ENCODE measurements at regions not wholly inside any gene's neighbourhood (a gene's known extent, or its start where the extent isn't known, plus 50 kb on each side); places are given as distances from the start of the nearest gene placed in this dataset.

- DNase-seq (ENCODE audit: low spot score), result no peak
Observed at GRCh38 chr18:73920033-73920432, 227.6 kb downstream of the FBXO15 start.

GRCh38 chr18:73918816-73919215 lies 228.8 kb downstream of the FBXO15 start:
- no peak for DNase-seq (ENCODE audit: low spot score)

GRCh38 chr18:73917046-73917445 lies 230.6 kb downstream of the FBXO15 start:
- no peak for DNase-seq (ENCODE audit: low spot score)

DNA sequence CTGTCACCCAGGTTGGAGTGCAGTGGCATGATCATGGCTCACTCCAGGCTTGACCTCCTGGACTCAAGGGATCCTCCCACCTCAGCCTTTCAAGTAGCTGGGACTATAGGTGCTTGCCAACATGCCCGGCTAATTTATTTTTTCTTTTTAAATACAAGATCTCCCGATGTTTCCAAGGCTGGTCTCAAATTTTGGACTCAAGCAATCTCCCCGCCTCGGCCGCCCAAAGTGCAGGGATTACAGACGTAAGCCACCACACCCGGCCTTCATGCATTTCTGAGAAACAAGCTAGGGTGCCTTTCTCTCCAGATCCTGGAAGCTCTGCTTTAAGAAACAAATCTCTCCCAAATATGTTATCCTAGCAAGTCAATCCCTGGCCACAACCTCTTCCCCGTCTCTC lies 234.1 kb downstream of the FBXO15 start:
- DNase-seq (ENCODE audit: low spot score), result no peak

DNA sequence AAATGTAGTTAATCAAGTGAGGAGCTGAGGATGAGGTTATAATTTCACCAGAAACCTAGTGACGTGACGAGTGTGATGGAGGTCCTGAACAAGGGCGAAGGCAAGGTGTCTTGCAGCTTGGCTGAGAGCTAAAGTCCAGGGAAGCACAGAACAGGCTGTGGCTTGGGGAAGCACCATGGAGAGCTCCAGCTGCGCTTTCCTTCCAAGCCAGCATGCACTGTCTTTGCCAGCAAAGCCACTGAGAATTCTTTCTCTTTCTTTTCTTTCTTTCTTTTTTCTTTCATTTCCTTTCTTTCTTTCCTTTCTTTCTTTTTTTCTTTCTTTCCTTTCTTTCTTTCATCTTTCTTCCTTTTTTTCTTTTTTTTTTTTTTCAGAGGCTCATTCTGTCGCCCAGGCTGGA lies 239.3 kb downstream of the FBXO15 start:
- DNase-seq (ENCODE audit: low spot score), result no peak

- DNase-seq (ENCODE audit: low spot score), result no peak
Observed at GRCh38 chr18:73901566-73901965, 246.1 kb downstream of the FBXO15 start.

- no peak for DNase-seq (ENCODE audit: low spot score)
Observed at GRCh38 chr18:73901151-73901550, 246.5 kb downstream of the FBXO15 start.

DNA sequence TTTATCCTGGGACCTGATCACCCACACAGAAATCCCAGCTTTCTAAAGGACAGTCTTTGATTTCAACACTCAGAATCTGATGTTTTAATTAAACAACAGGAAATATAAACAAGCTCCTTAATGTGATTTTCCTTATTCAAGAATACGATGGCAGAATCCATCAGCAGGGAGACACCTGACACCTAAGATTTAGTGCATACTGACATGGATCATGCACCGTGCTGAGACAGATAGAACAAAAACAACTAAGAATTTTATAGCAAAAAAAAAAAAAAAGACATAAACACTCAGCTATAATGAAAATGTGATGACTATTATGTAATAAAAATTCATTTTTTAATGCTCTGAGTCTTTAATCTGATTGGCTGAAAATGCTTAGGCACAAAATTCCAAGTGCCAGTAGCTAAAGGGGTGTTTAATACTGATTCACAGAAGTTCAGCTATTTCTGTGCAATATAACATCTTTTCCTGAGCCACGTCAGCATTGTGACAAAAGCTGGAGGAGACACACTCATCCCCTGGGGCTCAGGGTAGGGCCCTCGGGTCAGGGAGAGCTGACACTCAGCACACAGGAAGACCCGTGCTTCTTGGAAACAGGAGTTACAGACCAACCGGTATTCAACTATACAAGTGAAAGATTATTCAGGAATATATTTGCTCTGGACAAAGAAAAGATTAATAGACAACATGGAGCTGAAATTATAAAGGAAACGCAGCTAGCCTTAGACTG lies 247.4 kb downstream of the FBXO15 start:
- DNase-seq (ENCODE audit: low spot score), result no peak

DNA sequence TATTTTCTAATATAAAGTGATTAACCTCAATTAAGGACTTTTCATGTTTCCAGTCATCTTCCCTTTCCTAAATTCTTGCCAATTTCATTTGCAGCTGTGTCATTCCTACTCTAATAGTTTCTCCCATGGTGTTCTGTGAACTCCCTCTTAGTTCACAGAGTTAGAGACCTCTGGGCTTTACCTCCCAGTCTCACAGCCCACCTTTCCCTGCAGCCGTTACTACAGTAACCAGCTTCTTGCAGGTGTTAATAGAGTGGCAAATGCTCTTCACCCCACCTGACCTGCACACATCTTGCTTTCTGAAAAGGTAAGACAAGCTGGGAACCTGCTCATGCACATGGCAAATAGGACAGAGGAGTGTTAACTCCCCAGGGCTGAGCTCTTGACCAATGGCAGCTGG lies 250.1 kb downstream of the FBXO15 start:
- DNase-seq (ENCODE audit: low spot score), result no peak

DNA sequence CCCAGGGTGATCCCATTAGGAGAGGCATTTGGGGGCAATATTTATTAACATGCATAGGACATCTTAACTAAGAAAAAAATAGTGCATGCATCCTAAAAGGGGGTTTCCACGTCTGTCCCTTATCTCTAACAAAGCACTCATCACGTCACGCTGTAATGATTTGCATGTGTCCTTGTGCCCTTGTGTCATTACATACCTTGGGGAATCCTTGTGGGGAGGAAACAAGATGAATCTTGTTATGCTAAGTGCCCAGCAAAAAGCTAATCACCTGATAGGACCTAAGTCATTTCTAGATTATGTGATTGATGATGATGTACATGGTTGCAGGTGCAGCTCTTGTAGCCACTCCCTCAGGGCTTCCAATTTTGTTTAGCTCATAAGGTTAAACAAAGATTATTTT lies 250.9 kb downstream of the FBXO15 start:
- DNase-seq (ENCODE audit: low spot score), result no peak

- no peak for DNase-seq (ENCODE audit: low spot score)
Observed at GRCh38 chr18:73895701-73896100, 251.9 kb downstream of the FBXO15 start.

DNA sequence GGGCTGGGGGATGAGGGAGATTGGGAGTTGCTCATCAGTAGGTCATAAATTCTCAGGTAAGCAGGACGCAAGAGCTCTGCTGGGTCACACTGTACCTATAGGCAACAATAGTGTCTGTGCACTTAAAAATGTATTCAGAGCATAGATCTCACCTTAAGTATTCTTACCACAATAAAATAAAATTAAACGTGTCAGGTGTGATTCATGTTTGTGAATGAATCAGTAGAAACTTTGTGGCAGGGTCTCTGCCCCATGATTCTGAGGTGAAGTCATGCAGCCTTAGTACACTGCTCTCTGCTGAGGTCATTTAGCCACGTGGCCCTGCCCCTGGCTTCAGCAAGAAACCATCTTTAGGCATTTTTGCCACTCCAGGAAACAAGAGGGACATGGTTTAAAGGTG lies 253.8 kb downstream of the FBXO15 start:
- DNase-seq (ENCODE audit: low spot score), result no peak

DNA sequence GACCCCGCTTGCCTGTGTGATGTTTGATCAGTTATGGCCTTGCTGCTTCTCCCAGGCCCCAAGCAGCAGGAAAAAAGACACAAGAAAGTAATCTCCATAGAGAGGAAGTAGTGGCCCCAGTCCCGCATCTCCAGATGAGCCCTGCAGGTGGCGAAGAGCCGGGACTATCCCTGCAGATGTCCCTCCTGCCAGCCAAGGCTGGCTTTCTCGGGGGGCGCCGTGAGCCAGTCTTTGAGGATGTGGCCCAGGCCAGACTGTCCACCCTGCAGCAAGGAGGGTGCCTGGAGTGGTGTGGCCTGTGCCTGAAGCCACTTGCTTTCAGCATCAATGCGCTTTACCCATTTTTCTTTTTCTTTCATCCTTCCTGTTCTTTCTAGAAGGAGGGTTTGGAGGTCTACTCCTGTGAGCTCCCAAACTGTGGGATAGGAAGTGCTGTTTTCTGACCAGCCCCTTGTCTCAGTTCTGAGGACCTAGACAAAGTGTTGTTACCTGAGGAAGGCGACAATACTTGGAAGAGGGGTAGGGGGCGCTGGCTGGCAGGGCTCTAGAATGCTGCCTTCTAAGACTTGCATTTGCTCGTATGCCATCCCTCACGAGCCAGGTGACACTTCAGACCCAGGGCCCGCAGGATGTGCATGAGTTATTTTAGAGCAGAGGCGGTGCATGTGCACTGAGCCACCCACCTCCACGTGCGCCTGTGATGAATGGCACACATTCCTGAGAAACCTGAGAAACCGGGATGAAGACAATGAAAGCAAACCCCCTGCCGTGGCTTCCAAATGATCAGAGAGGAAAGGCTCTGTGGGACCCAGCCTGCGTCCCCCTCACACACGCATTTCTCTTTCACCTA lies 255.8 kb downstream of the FBXO15 start:
- no peak for DNase-seq (ENCODE audit: low spot score)

DNA sequence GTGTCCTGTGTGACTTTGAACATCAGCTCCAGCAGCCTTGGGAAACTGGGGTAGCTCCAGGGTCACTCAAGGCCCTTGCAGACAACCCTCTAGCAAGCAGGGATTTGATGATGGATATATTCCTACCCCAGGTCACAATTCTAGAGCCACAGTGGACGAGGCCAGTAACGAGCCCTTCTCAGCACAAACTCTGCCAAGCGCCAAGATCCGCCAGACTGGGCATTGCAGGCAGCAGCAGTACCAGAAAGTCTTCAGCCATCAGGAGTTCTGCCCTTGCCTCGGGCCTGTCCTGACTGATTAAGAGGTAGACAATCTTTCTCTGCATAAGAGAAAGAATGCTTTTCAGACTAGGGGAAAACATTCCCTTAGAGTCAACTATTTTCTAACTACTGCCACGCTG lies 259.1 kb downstream of the FBXO15 start:
- DNase-seq (ENCODE audit: low spot score), result no peak

DNA sequence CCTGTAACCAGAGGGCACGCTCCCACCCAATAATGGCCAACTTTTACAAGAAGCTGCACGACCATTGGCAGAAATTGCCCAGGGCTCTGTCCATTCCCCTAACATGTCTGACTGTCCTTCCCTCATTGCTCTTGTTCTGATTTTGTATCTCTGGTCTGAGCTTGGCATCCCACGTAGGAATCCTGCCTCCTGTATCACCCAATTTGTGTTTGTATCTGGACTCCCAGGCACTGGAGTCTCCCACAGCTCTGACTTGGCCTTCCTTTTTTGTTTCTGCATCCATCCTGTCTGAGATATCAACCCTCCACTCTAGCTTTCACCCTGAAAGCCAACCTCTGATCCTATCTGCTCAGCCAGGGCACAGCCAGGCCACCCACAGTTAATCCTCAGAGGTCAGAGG lies 259.8 kb downstream of the FBXO15 start:
- DNase-seq (ENCODE audit: low spot score), result no peak

GRCh38 chr18:73884868-73885267 lies 262.8 kb downstream of the FBXO15 start:
- no peak for DNase-seq (ENCODE audit: low spot score)

- no peak for DNase-seq (ENCODE audit: low spot score)
Observed at GRCh38 chr18:73881396-73881917, 266.2 kb downstream of the FBXO15 start.

GRCh38 chr18:73880387-73880786 lies 267.2 kb downstream of the FBXO15 start:
- no peak for DNase-seq (ENCODE audit: low spot score)

GRCh38 chr18:73879766-73880165 lies 267.9 kb downstream of the FBXO15 start:
- no peak for DNase-seq (ENCODE audit: low spot score)

DNA sequence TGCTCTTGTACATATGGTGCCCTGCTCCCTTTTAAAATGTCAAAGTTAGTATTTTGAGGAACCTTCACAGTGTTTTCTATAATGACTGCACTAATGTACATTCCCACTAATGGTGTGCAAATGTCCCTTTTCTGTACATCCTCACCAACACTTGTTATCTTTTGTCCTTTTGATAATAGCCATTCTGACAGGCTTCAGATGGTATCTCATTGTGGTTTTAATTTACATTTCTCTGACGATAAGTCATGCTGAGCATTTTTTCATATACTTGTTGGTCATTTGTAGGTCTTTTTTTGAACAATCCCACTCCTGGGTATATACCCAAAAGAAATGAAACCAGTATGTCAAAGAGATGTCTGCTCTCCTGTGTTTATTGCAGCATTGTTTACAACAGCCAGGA lies 268.3 kb downstream of the FBXO15 start:
- no peak for DNase-seq (ENCODE audit: low spot score)

GRCh38 chr18:73869182-73869581 lies 278.5 kb downstream of the FBXO15 start:
- no peak for DNase-seq (ENCODE audit: low spot score)

- no peak for DNase-seq (ENCODE audit: low spot score)
Observed at GRCh38 chr18:73861771-73862170, 285.9 kb downstream of the FBXO15 start.

- no peak for DNase-seq (ENCODE audit: low spot score)
Observed at GRCh38 chr18:73859837-73860397, 287.7 kb downstream of the FBXO15 start.

All from SK-N-DZ (cell line).